NCI-H2081 treated with DMSO at 0.1 percent for 48 hours (cell line): ENCODE measurements at regions not wholly inside any gene's neighbourhood (a gene's known extent, or its start where the extent isn't known, plus 50 kb on each side); places are given as distances from the start of the nearest gene placed in this dataset.
"Not testable (repeated sequence)": the region's sequence is repeated elsewhere in the genome, so short reads cannot be mapped to it uniquely, and the experiment has no call there.

Experiments
- DNase-seq: peaks from one replicate; lab custom pipeline; 2025; lab: John Stamatoyannopoulos, UW

- DNase-seq = not testable (repeated sequence)
These were observed 101.2 kb upstream of the CADM1 start for GRCh38 chr11:115605397-115605796.

- DNase-seq = no peak
These were observed 94.9 kb upstream of the CADM1 start for GRCh38 chr11:115599125-115599524.

DNA sequence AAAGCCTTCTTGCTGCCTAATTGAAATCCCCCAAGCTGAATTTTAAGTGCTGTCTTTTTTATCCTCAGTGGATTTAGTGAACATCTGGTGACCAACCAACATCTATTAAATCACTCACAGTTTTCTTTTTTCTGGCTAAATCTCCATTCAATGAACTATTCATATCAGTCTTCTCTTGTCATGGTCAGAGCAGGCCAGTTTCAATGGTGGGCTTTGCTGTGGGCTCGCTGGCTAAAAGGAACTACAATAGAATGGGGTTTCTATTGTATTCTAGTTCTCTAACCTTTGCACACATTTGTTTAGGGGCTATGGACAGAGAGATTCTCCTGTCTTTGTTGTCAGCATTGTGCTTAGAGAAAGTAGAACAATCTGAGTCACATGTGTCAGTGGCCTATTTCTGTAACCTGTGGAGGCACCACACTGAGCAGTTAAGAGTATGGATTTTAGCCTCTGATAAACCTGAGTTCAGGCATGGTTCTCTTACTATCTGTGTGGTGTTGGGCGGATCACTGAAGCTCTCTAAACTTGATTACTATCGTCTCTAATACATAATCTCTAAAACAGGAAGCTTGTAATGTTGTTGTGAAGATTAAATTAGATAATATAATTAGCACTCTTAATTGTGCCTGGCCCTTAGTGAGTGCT lies 94.2 kb upstream of the CADM1 start:
- DNase-seq = no peak

DNA sequence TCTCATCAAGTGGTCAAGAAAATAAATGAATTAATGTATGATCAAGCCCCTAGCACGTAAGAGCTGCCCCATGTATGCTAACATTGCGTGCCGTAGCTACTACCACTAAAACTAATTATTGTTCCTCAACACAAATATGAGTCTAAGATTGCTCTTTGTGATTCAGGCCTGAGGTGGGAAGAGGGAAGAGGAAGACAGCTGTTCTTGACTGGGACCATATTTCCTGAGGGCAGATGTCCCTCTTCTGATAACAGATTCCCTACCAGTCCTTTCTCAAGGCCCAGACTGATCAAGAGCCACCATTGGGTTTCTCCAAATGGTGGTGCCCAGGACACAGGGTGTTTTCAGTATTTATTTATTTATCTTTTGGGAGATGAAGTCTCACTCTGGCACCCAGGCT lies 87.2 kb upstream of the CADM1 start:
- DNase-seq = no peak

DNA sequence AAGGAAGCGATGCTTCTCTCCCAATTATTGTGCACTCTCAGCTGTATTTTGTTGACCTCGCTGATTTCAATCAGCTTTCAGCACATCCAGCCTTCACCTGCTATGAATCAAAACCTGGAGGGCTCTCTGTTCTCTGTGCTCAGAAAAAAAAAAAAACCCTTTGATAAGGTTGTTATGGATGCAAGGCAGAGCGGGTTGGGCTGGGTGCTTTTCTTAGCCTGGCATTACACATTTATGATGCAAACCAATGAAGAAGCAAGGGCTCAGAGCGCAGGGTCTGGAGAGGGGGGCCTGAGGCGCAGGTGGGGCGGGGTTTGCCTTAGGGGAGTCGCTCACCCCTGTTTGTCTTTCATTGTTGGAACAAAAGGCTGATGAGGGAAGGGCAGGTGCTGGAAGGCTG lies 86.0 kb upstream of the CADM1 start:
- no peak for DNase-seq

DNA sequence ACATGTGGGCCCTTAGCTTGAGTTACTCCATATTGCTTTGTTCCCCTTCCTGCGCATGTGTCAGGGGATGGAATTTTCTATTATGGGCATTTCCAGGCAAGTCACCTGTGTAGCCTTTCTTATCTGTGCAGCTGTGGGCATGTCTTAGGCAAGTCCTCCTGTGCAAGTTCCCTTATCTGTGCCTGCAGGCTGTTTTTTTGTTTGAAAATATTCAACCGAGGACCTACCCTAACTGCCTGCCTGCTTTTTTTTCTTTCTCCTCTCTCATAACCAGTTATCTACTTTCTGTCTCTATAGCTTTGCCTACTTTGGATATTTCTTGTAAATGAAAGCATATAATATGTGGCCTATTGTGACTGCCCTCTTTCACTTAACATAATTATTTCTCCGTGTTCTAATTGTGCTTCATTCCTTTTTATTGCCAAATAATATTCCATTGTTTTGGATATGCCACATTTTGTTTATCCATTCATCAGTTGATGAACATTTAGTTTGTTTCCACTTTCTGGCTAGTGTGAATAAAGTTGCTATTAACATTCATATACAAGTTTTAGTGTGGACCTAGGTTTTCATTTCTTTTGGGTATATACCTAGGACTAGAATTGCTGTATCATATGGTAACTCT lies 83.6 kb upstream of the CADM1 start:
- no peak for DNase-seq

- no peak for DNase-seq
These were observed 81.3 kb upstream of the CADM1 start for GRCh38 chr11:115585361-115586024.

- no peak for DNase-seq
These were observed 77.8 kb upstream of the CADM1 start for GRCh38 chr11:115581871-115582639.

DNA sequence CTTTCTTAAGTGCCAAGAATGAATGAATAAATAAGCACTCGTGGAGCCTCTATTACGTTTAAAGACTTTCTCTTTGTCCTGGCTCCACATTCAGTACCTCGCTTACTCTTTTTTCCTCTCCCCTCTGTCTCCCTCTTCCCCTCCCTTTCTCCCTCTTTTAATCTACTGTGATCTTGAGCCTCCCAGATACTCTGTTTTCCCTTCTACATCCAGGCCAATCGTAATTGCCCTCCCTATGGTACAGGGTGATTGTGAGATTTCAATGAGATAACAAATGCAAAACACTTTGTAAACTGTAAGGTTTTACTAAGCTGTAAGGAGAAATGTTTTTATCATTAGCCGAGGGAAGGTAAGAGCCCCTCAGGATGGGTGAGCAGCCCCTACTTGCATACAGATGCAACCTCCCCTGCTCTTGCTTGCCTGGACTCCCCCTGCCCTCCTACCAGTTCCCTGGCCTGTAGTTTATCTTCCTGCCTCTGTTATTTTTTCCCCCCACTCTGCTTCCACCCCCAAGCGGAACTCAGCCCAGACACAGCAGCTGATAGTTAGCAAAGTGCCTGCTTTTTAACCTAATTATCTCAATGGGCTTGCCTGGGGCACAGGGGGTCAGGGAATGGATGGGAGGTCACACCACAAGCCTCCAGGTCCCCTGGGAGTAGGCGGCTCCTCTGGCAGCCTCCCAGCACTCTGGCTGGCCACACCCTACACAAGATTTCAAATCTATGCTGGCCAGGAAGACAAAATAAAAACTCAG lies 76.9 kb upstream of the CADM1 start:
- DNase-seq = no peak

- DNase-seq = no peak
These were observed 76.2 kb upstream of the CADM1 start for GRCh38 chr11:115580416-115580815.

GRCh38 chr11:115579181-115579825 lies 75.1 kb upstream of the CADM1 start:
- no peak for DNase-seq

- no peak for DNase-seq
These were observed 74.1 kb upstream of the CADM1 start for GRCh38 chr11:115578275-115578674.

- DNase-seq = no peak
These were observed 73.5 kb upstream of the CADM1 start for GRCh38 chr11:115577701-115578100.

DNA sequence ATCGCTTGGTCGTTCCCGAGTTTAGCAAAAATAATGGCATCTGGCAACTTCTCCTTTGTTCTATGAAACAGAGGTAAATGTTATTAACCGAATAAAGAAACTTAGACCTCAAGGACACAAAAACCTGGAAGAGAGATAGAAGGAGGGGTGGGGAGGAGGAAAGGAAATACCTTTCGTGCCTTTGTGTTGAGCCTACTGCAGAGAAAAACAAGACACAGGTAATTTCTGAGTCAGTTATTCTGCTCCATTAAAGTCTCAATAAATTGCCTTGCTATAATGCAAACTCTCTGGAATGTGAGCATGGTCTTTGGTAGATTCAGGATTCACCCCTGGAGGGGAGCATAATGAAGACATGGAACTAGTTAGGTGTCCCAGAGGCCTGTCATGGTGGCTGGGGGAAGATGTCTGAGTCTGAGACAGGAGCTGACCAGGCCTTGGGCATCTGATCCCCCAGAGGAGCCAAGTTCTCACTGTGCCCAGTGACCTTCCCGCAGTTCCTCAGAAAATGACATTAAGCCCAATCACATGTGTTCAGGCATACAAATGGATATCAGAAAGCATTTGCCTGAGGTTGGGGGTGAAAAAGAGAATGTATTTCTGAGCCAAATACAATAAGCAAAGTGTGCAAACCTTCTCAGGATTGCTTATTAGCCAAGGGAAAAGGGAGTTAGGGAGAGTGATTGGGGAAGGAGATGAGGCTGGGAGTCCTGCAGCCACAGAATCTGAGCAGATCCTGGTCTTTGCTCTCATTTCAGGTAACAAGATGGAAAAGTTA lies 72.6 kb upstream of the CADM1 start:
- no peak for DNase-seq

DNA sequence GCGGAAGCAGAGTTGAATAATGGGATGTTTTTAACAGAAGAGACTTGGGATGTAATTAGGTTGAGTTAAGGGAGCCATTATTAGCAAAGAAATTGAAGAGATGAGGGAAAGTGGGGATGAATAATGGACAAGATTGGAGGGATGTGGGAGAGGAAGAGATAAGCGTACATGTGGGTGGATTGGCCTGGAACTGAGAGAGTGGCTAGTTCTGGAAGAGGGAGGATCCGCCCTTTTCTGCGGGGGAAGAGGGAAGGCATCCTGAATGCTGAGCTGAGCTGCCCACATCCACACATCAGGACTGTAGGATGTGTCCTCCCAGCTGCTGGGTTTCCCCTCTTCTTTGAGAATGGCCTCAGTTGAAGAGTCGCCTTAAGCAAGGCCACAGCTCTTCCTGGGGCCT lies 68.3 kb upstream of the CADM1 start:
- DNase-seq = no peak

DNA sequence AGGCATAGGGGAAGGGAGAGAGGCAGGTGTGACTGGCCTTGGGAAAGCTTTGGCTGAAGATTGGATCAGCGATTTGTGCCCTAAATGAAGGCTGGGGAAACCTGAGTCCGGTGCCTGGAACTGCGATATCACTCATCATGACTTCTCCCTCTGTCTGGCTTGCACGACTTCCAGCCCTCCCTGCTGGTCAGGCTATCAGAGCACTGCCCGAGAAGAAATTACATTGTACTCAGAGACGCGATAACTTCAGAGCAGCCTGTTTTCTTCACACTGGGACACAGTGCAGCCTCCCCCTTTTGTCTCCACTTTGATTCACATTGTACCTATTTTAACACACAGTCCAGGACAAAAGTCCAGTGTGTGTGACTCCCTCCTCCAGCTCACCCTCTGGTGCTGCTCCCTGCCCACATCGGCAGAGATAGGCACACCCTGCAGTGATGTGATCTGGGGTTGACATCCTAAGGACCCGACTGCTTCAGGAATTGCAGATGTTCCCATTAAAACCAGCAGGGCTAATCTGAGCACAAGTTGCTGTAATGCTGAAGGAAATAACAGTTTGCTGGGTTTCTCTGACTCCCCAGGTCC lies 62.1 kb upstream of the CADM1 start:
- DNase-seq = no peak

DNA sequence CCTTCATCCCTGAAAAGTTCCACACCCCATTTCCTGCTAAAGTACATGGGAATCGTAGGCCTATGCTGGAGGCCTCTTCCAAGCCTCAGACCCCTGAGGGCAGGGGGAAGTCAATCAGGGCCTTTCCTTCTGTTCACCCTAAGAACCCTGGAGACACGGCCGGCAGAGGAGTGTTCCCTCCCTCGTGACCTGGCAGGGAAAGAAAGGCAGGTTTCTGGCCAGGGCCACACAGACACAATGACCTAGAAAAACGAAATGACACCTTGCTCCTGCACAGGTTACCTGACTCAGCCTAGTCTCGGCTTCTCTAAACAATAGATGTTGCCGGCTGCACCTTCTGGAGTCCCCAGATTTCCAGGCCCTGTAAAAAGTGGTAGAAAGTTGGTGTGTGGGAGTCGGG lies 60.6 kb upstream of the CADM1 start:
- DNase-seq = no peak

DNA sequence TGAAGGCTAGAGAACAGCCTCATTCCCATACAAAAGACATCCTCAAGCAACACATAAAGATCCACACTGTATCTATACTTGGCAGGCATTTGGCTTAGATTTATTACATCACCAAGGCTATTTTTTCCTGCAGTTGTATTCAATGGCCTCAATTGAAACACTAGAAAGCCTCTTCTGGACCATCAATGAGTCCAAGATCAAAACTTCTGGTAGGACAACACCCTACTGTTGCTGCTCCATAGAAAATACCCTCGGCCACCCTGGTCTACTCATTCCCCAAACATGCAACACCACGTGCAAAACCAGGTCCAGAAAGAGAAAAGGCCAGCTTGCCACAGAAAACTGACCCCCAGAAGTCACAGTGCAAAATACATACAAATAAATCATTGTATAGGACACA lies 56.9 kb upstream of the CADM1 start:
- DNase-seq = no peak

DNA sequence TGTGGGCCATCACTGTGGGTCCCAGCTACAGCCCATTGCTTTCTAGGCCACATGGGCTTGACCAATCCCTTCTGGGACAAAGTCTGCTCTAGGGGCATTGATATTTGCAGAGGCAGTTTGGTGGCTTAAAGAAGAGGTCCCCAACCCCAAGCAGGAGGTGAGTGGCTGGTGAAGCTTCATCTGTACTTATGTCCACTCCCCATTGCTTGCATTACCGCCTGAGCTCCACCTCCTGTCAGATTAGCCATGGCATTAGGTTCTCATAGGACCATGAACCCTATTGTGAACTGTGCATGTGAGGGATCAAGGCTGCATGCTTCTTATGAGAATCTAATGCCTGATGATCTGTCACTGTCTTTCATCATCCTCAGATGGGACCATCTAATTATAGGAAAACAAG lies 54.4 kb upstream of the CADM1 start:
- DNase-seq = no peak

DNA sequence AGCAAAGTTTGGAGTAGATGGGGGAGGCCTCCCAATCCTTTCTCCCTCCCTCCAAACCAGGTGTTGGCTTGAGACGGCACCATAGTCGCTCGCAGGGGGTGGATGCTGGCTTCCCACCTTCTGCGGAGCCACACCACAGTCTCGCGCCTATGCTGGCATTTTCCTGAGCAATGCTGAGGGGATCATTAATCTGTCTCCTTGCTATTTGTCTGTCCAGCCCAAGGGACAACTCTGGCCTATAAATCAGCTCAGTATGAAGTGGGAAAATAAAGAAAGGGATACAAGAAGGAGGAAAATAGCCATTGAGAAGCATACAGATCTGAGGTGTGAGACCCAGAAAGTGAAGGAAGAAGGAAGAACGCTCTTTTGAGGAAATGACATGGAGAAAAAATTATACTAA lies 53.5 kb upstream of the CADM1 start:
- DNase-seq = no peak
